Spleen (tissue), 7 donors: ENCODE measurements at regions not wholly inside any gene's neighbourhood (a gene's known extent, or its start where the extent isn't known, plus 50 kb on each side); places are given as distances from the start of the nearest gene placed in this dataset.

Source experiments
- CTCF ChIP-seq, 11 experiments: fragments of 200-600 bp in 7 of 11; fragments of 450-650 bp in 4 of 11; sonication (generic) in 4 of 11; IDR thresholded peaks in 8 of 11; conservative IDR thresholded peaks in 3 of 11; 1 replicate in 7 of 11; 2 replicates in 4 of 11; pipeline versions ENCODE4 v1.4.0 to v1.8.0; 2016 to 2021; ENCODE audit warnings: antibody characterized with exemption in 11 of 11, inconsistent platforms in 4 of 11, mild to moderate bottlenecking in 1 of 11
- POLR2AphosphoS5 ChIP-seq, 3 donors: sonication (generic); formaldehyde crosslinking; IDR thresholded peaks; one replicate each; pipeline ENCODE4 v1.5.1; 2017; ENCODE audit warnings: antibody characterized with exemption in 3 of 3
- donor health status: DM: no; HTN: no; CAD: no; lungs with moderate emphysema.
- donor health status: DM: no; HTN: no; CAD: no.
- donor health status: DM: no; HTN: no; CAD: no.

- TF ChIP-seq CTCF (IDR thresholded peaks at IDR 0.05 in 8 of 11, conservative IDR thresholded peaks at IDR 0.05 in 3 of 11) (no peak), POLR2AphosphoS5 (IDR thresholded peaks at IDR 0.05) (no peak)
These were observed 83.4 kb upstream of the SHISAL1 start for GRCh38 chr22:44396021-44396726.
